ENCODE measurements at regions not wholly inside any gene's neighbourhood (a gene's known extent, or its start where the extent isn't known, plus 50 kb on each side); places are given as distances from the start of the nearest gene placed in this dataset.

DNA sequence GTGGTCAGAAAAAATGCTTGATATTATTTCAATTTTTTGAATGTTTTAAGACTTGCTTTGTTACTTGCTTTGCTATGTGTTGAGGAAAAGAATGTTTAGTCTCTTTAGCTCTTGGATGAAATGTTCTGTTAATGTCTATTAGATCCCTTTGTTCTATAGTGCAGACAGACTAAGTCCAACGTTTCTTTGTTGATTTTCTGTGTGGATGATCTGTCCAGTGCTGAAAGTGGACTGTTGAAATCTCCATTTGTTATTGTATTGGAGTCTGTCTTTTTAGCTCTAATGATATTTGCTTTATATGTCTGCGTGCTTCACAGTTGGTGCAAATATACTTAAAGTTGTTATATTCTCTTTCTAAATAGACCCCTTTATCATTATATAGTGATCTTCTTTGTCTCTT lies 220.6 kb downstream of the GUCY2F start:
- peaks cover 0 to 3% (median 0%) of the 10 kb centered on the region in 3 donors for H3K27me3 ChIP-seq
- H3K27ac ChIP-seq, result no peak overlapping the region
- H3K9me3 ChIP-seq, result no peaks in the 10 kb centered on the region
- H3K4me1 ChIP-seq, result no peaks in the 10 kb centered on the region
- ATAC-seq, result no peak
- DNase-seq, result no peak
- in situ Hi-C loops (cut with MboI; ENCODE audit: low sequenced_read_pairs in 4 of 4) (no loop called here), intact Hi-C loops (cut with DNase I; ENCODE audit: low total_unique reads) (no loop called here)
- H3K4me3 ChIP-seq, result no peak overlapping the region
- H3K36me3 ChIP-seq, result no peaks in the 10 kb centered on the region
- TF ChIP-seq POLR2A (IDR thresholded peaks at IDR 0.05) (no peak), CTCF (IDR thresholded peaks at IDR 0.05 in 4 of 5, conservative IDR thresholded peaks at IDR 0.05 in 1 of 5) (no peak)

- Histone ChIP-seq H3K9me3 (peaks cover 0 to 9% (median 0%) of the 10 kb centered on the region in 3 donors), H3K4me3 (no peak overlapping the region), H3K27ac (no peak overlapping the region), H3K36me3 (no peaks in the 10 kb centered on the region), H3K4me1 (no peaks in the 10 kb centered on the region), H3K27me3 (peaks cover 0 to 5% (median 0%) of the 10 kb centered on the region in 3 donors)
- intact Hi-C loops (cut with DNase I; ENCODE audit: low total_unique reads) (no loop called here), in situ Hi-C loops (cut with MboI; ENCODE audit: low sequenced_read_pairs in 4 of 4) (no loop called here)
- ATAC-seq (no peak), DNase-seq (no peak)
- TF ChIP-seq POLR2A (IDR thresholded peaks at IDR 0.05) (no peak), CTCF (IDR thresholded peaks at IDR 0.05 in 4 of 5, conservative IDR thresholded peaks at IDR 0.05 in 1 of 5) (no peak)
Measured at GRCh38 chrX:109252789-109253188, 229.1 kb downstream of the GUCY2F start.

GRCh38 chrX:109218761-109219160 lies 263.1 kb downstream of the GUCY2F start:
- no peak overlapping the region for H3K4me3 ChIP-seq
- DNase-seq, result no peak
- no peaks in the 10 kb centered on the region for H3K9me3 ChIP-seq
- no peak for TF ChIP-seq CTCF (IDR thresholded peaks at IDR 0.05 in 4 of 5, conservative IDR thresholded peaks at IDR 0.05 in 1 of 5)
- no peak for TF ChIP-seq POLR2A (IDR thresholded peaks at IDR 0.05)
- in situ Hi-C loops (cut with MboI; ENCODE audit: low sequenced_read_pairs in 4 of 4) (no loop called here), intact Hi-C loops (cut with DNase I; ENCODE audit: low total_unique reads) (no loop called here)
- no peaks in the 10 kb centered on the region for H3K36me3 ChIP-seq
- H3K27ac ChIP-seq, result no peak overlapping the region
- ATAC-seq, result no peak
- H3K27me3 ChIP-seq, result no peaks in the 10 kb centered on the region
- H3K4me1 ChIP-seq, result no peaks in the 10 kb centered on the region

DNA sequence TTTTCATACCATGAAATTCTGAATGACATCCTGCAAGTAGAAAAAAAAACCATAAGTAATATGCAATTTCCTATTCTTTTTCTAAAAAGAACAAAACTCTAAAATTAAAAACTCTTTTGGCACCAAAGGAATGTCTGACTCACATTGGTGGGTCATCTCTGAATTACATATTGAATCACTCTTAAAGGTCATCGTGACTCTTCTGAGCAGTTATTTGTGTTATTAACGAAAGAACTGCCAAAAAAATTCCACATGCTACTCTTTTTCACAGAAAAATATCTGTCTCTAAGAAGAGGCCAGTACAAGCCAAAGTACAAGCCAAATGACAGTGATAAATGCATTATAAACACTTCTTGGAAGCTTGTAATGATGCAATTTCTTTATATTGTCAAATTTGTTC lies 282.2 kb downstream of the GUCY2F start:
- Histone ChIP-seq H3K9me3 (no peaks in the 10 kb centered on the region), H3K27me3 (no peaks in the 10 kb centered on the region), H3K27ac (no peak overlapping the region), H3K36me3 (no peaks in the 10 kb centered on the region), H3K4me1 (no peaks in the 10 kb centered on the region), H3K4me3 (no peak overlapping the region)
- ATAC-seq (no peak), DNase-seq (no peak)
- TF ChIP-seq CTCF (IDR thresholded peaks at IDR 0.05 in 4 of 5, conservative IDR thresholded peaks at IDR 0.05 in 1 of 5), result no peak
- TF ChIP-seq POLR2A (IDR thresholded peaks at IDR 0.05), result no peak
- intact Hi-C loops (cut with DNase I; ENCODE audit: low total_unique reads) (no loop called here), in situ Hi-C loops (cut with MboI; ENCODE audit: low sequenced_read_pairs in 4 of 4) (no loop called here)

DNA sequence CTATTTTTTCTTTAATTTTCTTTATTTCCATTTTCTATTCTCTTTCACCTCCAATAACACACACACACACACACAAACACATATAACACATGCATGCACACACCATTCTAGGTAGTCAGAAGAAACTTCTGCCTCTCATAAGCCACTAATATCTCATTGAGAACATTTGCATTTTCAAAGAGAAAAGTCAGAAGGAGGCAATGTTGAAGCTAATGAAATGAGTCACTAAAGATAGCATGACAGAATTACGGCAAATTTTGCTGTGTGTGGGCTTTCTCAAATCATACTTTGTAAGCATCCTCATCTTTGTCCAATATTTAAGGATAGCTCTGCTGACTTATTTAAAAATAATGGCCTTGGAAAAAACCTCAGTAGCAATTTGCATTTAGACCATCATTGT lies 291.3 kb downstream of the GUCY2F start:
- TF ChIP-seq POLR2A (IDR thresholded peaks at IDR 0.05) (no peak), CTCF (IDR thresholded peaks at IDR 0.05 in 4 of 5, conservative IDR thresholded peaks at IDR 0.05 in 1 of 5) (no peak)
- Histone ChIP-seq H3K4me1 (no peaks in the 10 kb centered on the region), H3K4me3 (no peak overlapping the region), H3K9me3 (no peaks in the 10 kb centered on the region), H3K27ac (no peak overlapping the region), H3K36me3 (no peaks in the 10 kb centered on the region), H3K27me3 (no peaks in the 10 kb centered on the region)
- ATAC-seq, result no peak
- intact Hi-C loops (cut with DNase I; ENCODE audit: low total_unique reads) (no loop called here), in situ Hi-C loops (cut with MboI; ENCODE audit: low sequenced_read_pairs in 4 of 4) (no loop called here)
- no peak for DNase-seq
